NOMO-1 treated with dmso at 0.1 percent for 144 hours (cell line): ENCODE measurements at regions not wholly inside any gene's neighbourhood (a gene's known extent, or its start where the extent isn't known, plus 50 kb on each side); places are given as distances from the start of the nearest gene placed in this dataset.

Source experiments
- DNase-seq: peaks from one replicate; lab custom pipeline; 2025; ENCODE audit not compliant: unreplicated experiment; lab: John Stamatoyannopoulos, UW

GRCh38 chr5:173762930-173763329 is 125.2 kb upstream of the CPEB4 start:
- no peak for DNase-seq

GRCh38 chr5:173763410-173763809 is 124.7 kb upstream of the CPEB4 start:
- no peak for DNase-seq

GRCh38 chr5:173764332-173765028 is 123.7 kb upstream of the CPEB4 start:
- peak; percentile 57 for DNase-seq

- no peak for DNase-seq
Measured at GRCh38 chr5:173765029-173765644, 123.0 kb upstream of the CPEB4 start.

- DNase-seq, result no peak
Measured at GRCh38 chr5:173765661-173766060, 122.5 kb upstream of the CPEB4 start.

- DNase-seq, result no peak
Measured at GRCh38 chr5:173767574-173768266, 120.4 kb upstream of the CPEB4 start.

GRCh38 chr5:173768267-173768806 is 119.8 kb upstream of the CPEB4 start:
- no peak for DNase-seq

GRCh38 chr5:173768891-173769290 is 119.3 kb upstream of the CPEB4 start:
- no peak for DNase-seq

- no peak for DNase-seq
Measured at GRCh38 chr5:173770637-173771036, 117.5 kb upstream of the CPEB4 start.

GRCh38 chr5:173771121-173771724 is 116.9 kb upstream of the CPEB4 start:
- no peak for DNase-seq

GRCh38 chr5:173771725-173772383 is 116.3 kb upstream of the CPEB4 start:
- no peak for DNase-seq

- DNase-seq, result peak; percentile 12
Measured at GRCh38 chr5:173772384-173773059, 115.6 kb upstream of the CPEB4 start.

- DNase-seq, result no peak
Measured at GRCh38 chr5:173774271-173774761, 113.8 kb upstream of the CPEB4 start.

- DNase-seq, result peak; percentile 26
Measured at GRCh38 chr5:173775261-173776197, 112.6 kb upstream of the CPEB4 start.

- DNase-seq, result no peak
Measured at GRCh38 chr5:173777149-173777548, 111.0 kb upstream of the CPEB4 start.

GRCh38 chr5:173777674-173778073 is 110.5 kb upstream of the CPEB4 start:
- no peak for DNase-seq

GRCh38 chr5:173778152-173778782 is 109.9 kb upstream of the CPEB4 start:
- DNase-seq, result peak; percentile 23

- DNase-seq, result no peak
Measured at GRCh38 chr5:173778784-173779304, 109.3 kb upstream of the CPEB4 start.
